ENCODE measurements at regions not wholly inside any gene's neighbourhood (a gene's known extent, or its start where the extent isn't known, plus 50 kb on each side); places are given as distances from the start of the nearest gene placed in this dataset.

- H3K36me3 ChIP-seq (ENCODE audit: insufficient read depth, low read length) = no peaks in the 10 kb centered on the region
- intact Hi-C loops (cut with DNase I, micrococcal nuclease) = no loop called here
Observed at GRCh38 chr2:63784461-63784860, 57.2 kb upstream of the UGP2 start.

GRCh38 chr2:63785096-63785495 lies 56.6 kb upstream of the UGP2 start:
- ATAC-seq (ENCODE audit: poor library complexity) = no peak
- no peaks in the 10 kb centered on the region for H3K27me3 ChIP-seq (ENCODE audit: control insufficient read depth in 1 of 2, insufficient read depth in 2 of 2, low read length in 2 of 2)
- intact Hi-C loops (cut with DNase I, micrococcal nuclease) = no loop called here
- H3K36me3 ChIP-seq (ENCODE audit: insufficient read depth, low read length) = no peaks in the 10 kb centered on the region
- H3K4me1 Mint-ChIP-seq (ENCODE audit: low read depth) = no peaks in the 10 kb centered on the region
- ChIA-PET POLR2A (no interaction called here), CTCF (no interaction called here)
- DNase-seq = no peak
- no peaks in the 10 kb centered on the region for H3K27me3 Mint-ChIP-seq
- H3K4me3 ChIP-seq (ENCODE audit: low read length) = no peak overlapping the region
- H3K4me1 ChIP-seq (ENCODE audit: insufficient read depth, low read length) = no peaks in the 10 kb centered on the region
- H3K4me3 Mint-ChIP-seq = no peak overlapping the region
- H3K27ac Mint-ChIP-seq = no peak overlapping the region
- no peaks in the 10 kb centered on the region for H3K9me3 Mint-ChIP-seq
- no peaks in the 10 kb centered on the region for H3K9me3 ChIP-seq (ENCODE audit: control insufficient read depth in 1 of 2, insufficient read depth in 1 of 2, low read length in 2 of 2)
- no peaks in the 10 kb centered on the region for H3K36me3 Mint-ChIP-seq (ENCODE audit: low read depth)
- no peak overlapping the region for H3K27ac ChIP-seq (ENCODE audit: low read depth in 1 of 2, low read length in 2 of 2)
- TF ChIP-seq CTCF (IDR thresholded peaks at IDR 0.05) = no peak

More at GRCh38 chr2:63784461-63784860, 57.2 kb upstream of the UGP2 start:
- DNase-seq (no peak), ATAC-seq (ENCODE audit: poor library complexity) (no peak)
- no peaks in the 10 kb centered on the region for H3K36me3 Mint-ChIP-seq (ENCODE audit: low read depth)
- CTCF ChIA-PET = no interaction called here
- H3K27ac ChIP-seq (ENCODE audit: low read depth in 1 of 2, low read length in 2 of 2) = no peak overlapping the region
- no peaks in the 10 kb centered on the region for H3K9me3 ChIP-seq (ENCODE audit: control insufficient read depth in 1 of 2, insufficient read depth in 1 of 2, low read length in 2 of 2)
- H3K27ac Mint-ChIP-seq = no peak overlapping the region
- H3K27me3 Mint-ChIP-seq = no peaks in the 10 kb centered on the region
- no peak for TF ChIP-seq CTCF (IDR thresholded peaks at IDR 0.05)
- H3K4me1 Mint-ChIP-seq (ENCODE audit: low read depth) = no peaks in the 10 kb centered on the region
- no peak overlapping the region for H3K4me3 ChIP-seq (ENCODE audit: low read length)
- no peak overlapping the region for H3K4me3 Mint-ChIP-seq
- H3K4me1 ChIP-seq (ENCODE audit: insufficient read depth, low read length) = no peaks in the 10 kb centered on the region
- H3K9me3 Mint-ChIP-seq = no peaks in the 10 kb centered on the region
- H3K27me3 ChIP-seq (ENCODE audit: control insufficient read depth in 1 of 2, insufficient read depth in 2 of 2, low read length in 2 of 2) = no peaks in the 10 kb centered on the region
- POLR2A ChIA-PET = no interaction called here

- H3K36me3 ChIP-seq (ENCODE audit: insufficient read depth, low read length) = no peaks in the 10 kb centered on the region
- Mint-ChIP-seq H3K27me3 (no peaks in the 10 kb centered on the region), H3K4me3 (no peak overlapping the region), H3K27ac (no peak overlapping the region), H3K9me3 (no peaks in the 10 kb centered on the region), H3K36me3 (ENCODE audit: low read depth) (no peaks in the 10 kb centered on the region), H3K4me1 (ENCODE audit: low read depth) (no peaks in the 10 kb centered on the region)
- no peaks in the 10 kb centered on the region for H3K9me3 ChIP-seq (ENCODE audit: control insufficient read depth in 1 of 2, insufficient read depth in 1 of 2, low read length in 2 of 2)
- no peak overlapping the region for H3K27ac ChIP-seq (ENCODE audit: low read depth in 1 of 2, low read length in 2 of 2)
- no peaks in the 10 kb centered on the region for H3K4me1 ChIP-seq (ENCODE audit: insufficient read depth, low read length)
- ChIA-PET POLR2A (no interaction called here), CTCF (no interaction called here)
- TF ChIP-seq CTCF (IDR thresholded peaks at IDR 0.05) = no peak
- no peak overlapping the region for H3K4me3 ChIP-seq (ENCODE audit: low read length)
- DNase-seq (no peak), ATAC-seq (ENCODE audit: poor library complexity) (no peak)
- intact Hi-C loops (cut with DNase I, micrococcal nuclease) = no loop called here
- no peaks in the 10 kb centered on the region for H3K27me3 ChIP-seq (ENCODE audit: control insufficient read depth in 1 of 2, insufficient read depth in 2 of 2, low read length in 2 of 2)
Observed at GRCh38 chr2:63786471-63786870, 55.2 kb upstream of the UGP2 start.
